Activated T-helper 1 cell treated with anti-CD3 and anti-CD28 coated beads, Interleukin-12 subunit alpha, Interleukin-12 subunit beta, Interleukin-2, Interleukin-4 antibody, amounts not matched to agents 30 ng/mL and 10 ng/mL and 1 ng/mL, durations not matched to agents 14 hours and 24 hours and 36 hours (primary cell): ENCODE measurements at regions not wholly inside any gene's neighbourhood (a gene's known extent, or its start where the extent isn't known, plus 50 kb on each side); places are given as distances from the start of the nearest gene placed in this dataset.

Experiments
- DNase-seq: peaks from one replicate; pipeline ENCODE4 v3.0.0; 2021; ENCODE audit warnings: low spot score
- H3K27ac Mint-ChIP-seq: one replicate; pipeline ENCODE4 v1.8.0; 2021; ENCODE audit warnings: mild to moderate bottlenecking, mixed read lengths
- H3K27me3 Mint-ChIP-seq: one replicate; pipeline ENCODE4 v1.8.0; 2022; ENCODE audit warnings: mild to moderate bottlenecking, moderate library complexity, mixed read lengths; ENCODE audit not compliant: insufficient read depth
- H3K36me3 Mint-ChIP-seq: one replicate; pipeline ENCODE4 v1.8.0; 2021; ENCODE audit warnings: low read depth, mixed read lengths
- H3K4me1 Mint-ChIP-seq: one replicate; pipeline ENCODE4 v1.8.0; 2021; ENCODE audit warnings: low read depth, mixed read lengths
- H3K4me3 Mint-ChIP-seq: one replicate; pipeline ENCODE4 v1.8.0; 2021; ENCODE audit warnings: mild to moderate bottlenecking, moderate library complexity, mixed read lengths
- H3K9me3 Mint-ChIP-seq: one replicate; pipeline ENCODE4 v1.8.0; 2021; ENCODE audit warnings: mixed read lengths
- intact Hi-C: fragments of 100-400 bp; cut with micrococcal nuclease; formaldehyde crosslinking; loops from one replicate; pipeline ENCODE4 v1.15.1; 2024

GRCh38 chr18:5756823-5757222 lies 138.5 kb downstream of the TMEM200C start:
- Mint-ChIP-seq H3K4me3 (no peak overlapping the region), H3K9me3 (no peaks in the 10 kb centered on the region), H3K27me3 (no peaks in the 10 kb centered on the region), H3K27ac (no peak overlapping the region), H3K36me3 (no peaks in the 10 kb centered on the region), H3K4me1 (no peaks in the 10 kb centered on the region)
- intact Hi-C loops, result no loop called here
- DNase-seq, result no peak

GRCh38 chr18:5747678-5748077 lies 147.6 kb downstream of the TMEM200C start:
- H3K9me3 Mint-ChIP-seq, result no peaks in the 10 kb centered on the region
- no peaks in the 10 kb centered on the region for H3K4me1 Mint-ChIP-seq
- H3K36me3 Mint-ChIP-seq, result no peaks in the 10 kb centered on the region
- H3K27me3 Mint-ChIP-seq, result no peaks in the 10 kb centered on the region
- H3K27ac Mint-ChIP-seq, result no peak overlapping the region
- intact Hi-C loops, result no loop called here
- H3K4me3 Mint-ChIP-seq, result no peak overlapping the region
- no peak for DNase-seq

GRCh38 chr18:5746844-5747243 lies 148.5 kb downstream of the TMEM200C start:
- no peak for DNase-seq
- Mint-ChIP-seq H3K9me3 (no peaks in the 10 kb centered on the region), H3K27me3 (no peaks in the 10 kb centered on the region), H3K4me3 (no peak overlapping the region), H3K36me3 (no peaks in the 10 kb centered on the region), H3K4me1 (no peaks in the 10 kb centered on the region), H3K27ac (no peak overlapping the region)
- intact Hi-C loops, result no loop called here

GRCh38 chr18:5744659-5745058 lies 150.7 kb downstream of the TMEM200C start:
- Mint-ChIP-seq H3K36me3 (no peaks in the 10 kb centered on the region), H3K9me3 (no peaks in the 10 kb centered on the region), H3K27me3 (no peaks in the 10 kb centered on the region), H3K4me3 (no peak overlapping the region), H3K27ac (no peak overlapping the region), H3K4me1 (no peaks in the 10 kb centered on the region)
- intact Hi-C loops, result no loop called here
- no peak for DNase-seq

GRCh38 chr18:5738526-5738925 lies 156.8 kb downstream of the TMEM200C start:
- Mint-ChIP-seq H3K4me3 (no peak overlapping the region), H3K4me1 (no peaks in the 10 kb centered on the region), H3K9me3 (no peaks in the 10 kb centered on the region), H3K27me3 (peaks cover 3% of the 10 kb centered on the region), H3K36me3 (no peaks in the 10 kb centered on the region), H3K27ac (no peak overlapping the region)
- no peak for DNase-seq
- intact Hi-C loops, result no loop called here

GRCh38 chr18:5732318-5732717 lies 163.0 kb downstream of the TMEM200C start:
- no peak for DNase-seq
- H3K27me3 Mint-ChIP-seq, result peaks cover 10% of the 10 kb centered on the region
- no peak overlapping the region for H3K4me3 Mint-ChIP-seq
- no peak overlapping the region for H3K27ac Mint-ChIP-seq
- no peaks in the 10 kb centered on the region for H3K4me1 Mint-ChIP-seq
- H3K36me3 Mint-ChIP-seq, result no peaks in the 10 kb centered on the region
- H3K9me3 Mint-ChIP-seq, result no peaks in the 10 kb centered on the region
- intact Hi-C loops, result no loop called here

- intact Hi-C loops, result no loop called here
- H3K4me3 Mint-ChIP-seq, result no peak overlapping the region
- no peaks in the 10 kb centered on the region for H3K4me1 Mint-ChIP-seq
- no peak for DNase-seq
- H3K27ac Mint-ChIP-seq, result no peak overlapping the region
- peaks cover 7% of the 10 kb centered on the region for H3K27me3 Mint-ChIP-seq
- no peaks in the 10 kb centered on the region for H3K9me3 Mint-ChIP-seq
- H3K36me3 Mint-ChIP-seq, result no peaks in the 10 kb centered on the region
Measured at GRCh38 chr18:5729983-5730699, 165.2 kb downstream of the TMEM200C start.

GRCh38 chr18:5728531-5728930 lies 166.8 kb downstream of the TMEM200C start:
- Mint-ChIP-seq H3K9me3 (no peaks in the 10 kb centered on the region), H3K27me3 (peaks cover 7% of the 10 kb centered on the region), H3K4me1 (no peaks in the 10 kb centered on the region), H3K27ac (no peak overlapping the region), H3K4me3 (no peak overlapping the region), H3K36me3 (no peaks in the 10 kb centered on the region)
- intact Hi-C loops, result no loop called here
- DNase-seq, result no peak

- no peak overlapping the region for H3K4me3 Mint-ChIP-seq
- H3K36me3 Mint-ChIP-seq, result no peaks in the 10 kb centered on the region
- no peak overlapping the region for H3K27ac Mint-ChIP-seq
- peaks cover 7% of the 10 kb centered on the region for H3K27me3 Mint-ChIP-seq
- H3K9me3 Mint-ChIP-seq, result no peaks in the 10 kb centered on the region
- intact Hi-C loops, result no loop called here
- H3K4me1 Mint-ChIP-seq, result no peaks in the 10 kb centered on the region
- DNase-seq, result no peak
Measured at GRCh38 chr18:5726011-5726410, 169.3 kb downstream of the TMEM200C start.

GRCh38 chr18:5721924-5722323 lies 173.4 kb downstream of the TMEM200C start:
- Mint-ChIP-seq H3K27me3 (no peaks in the 10 kb centered on the region), H3K9me3 (no peaks in the 10 kb centered on the region), H3K36me3 (no peaks in the 10 kb centered on the region), H3K4me3 (no peak overlapping the region), H3K4me1 (no peaks in the 10 kb centered on the region), H3K27ac (no peak overlapping the region)
- no peak for DNase-seq
- intact Hi-C loops, result no loop called here

- H3K4me1 Mint-ChIP-seq, result no peaks in the 10 kb centered on the region
- no peak overlapping the region for H3K27ac Mint-ChIP-seq
- no peak overlapping the region for H3K4me3 Mint-ChIP-seq
- intact Hi-C loops, result no loop called here
- H3K36me3 Mint-ChIP-seq, result no peaks in the 10 kb centered on the region
- H3K9me3 Mint-ChIP-seq, result no peaks in the 10 kb centered on the region
- no peaks in the 10 kb centered on the region for H3K27me3 Mint-ChIP-seq
- no peak for DNase-seq
Measured at GRCh38 chr18:5720132-5720531, 175.2 kb downstream of the TMEM200C start.

- no peaks in the 10 kb centered on the region for H3K36me3 Mint-ChIP-seq
- no peaks in the 10 kb centered on the region for H3K4me1 Mint-ChIP-seq
- H3K27me3 Mint-ChIP-seq, result no peaks in the 10 kb centered on the region
- intact Hi-C loops, result no loop called here
- H3K27ac Mint-ChIP-seq, result no peak overlapping the region
- H3K4me3 Mint-ChIP-seq, result no peak overlapping the region
- DNase-seq, result no peak
- no peaks in the 10 kb centered on the region for H3K9me3 Mint-ChIP-seq
Measured at GRCh38 chr18:5717256-5717655, 173.5 kb upstream of the EPB41L3 start.

GRCh38 chr18:5710676-5711075 lies 166.9 kb upstream of the EPB41L3 start:
- Mint-ChIP-seq H3K36me3 (no peaks in the 10 kb centered on the region), H3K27me3 (no peaks in the 10 kb centered on the region), H3K27ac (no peak overlapping the region), H3K4me1 (no peaks in the 10 kb centered on the region), H3K4me3 (no peak overlapping the region), H3K9me3 (no peaks in the 10 kb centered on the region)
- DNase-seq, result no peak
- intact Hi-C loops, result no loop called here

GRCh38 chr18:5710235-5710634 lies 166.4 kb upstream of the EPB41L3 start:
- no peak overlapping the region for H3K27ac Mint-ChIP-seq
- H3K27me3 Mint-ChIP-seq, result no peaks in the 10 kb centered on the region
- no peaks in the 10 kb centered on the region for H3K4me1 Mint-ChIP-seq
- H3K4me3 Mint-ChIP-seq, result no peak overlapping the region
- no peaks in the 10 kb centered on the region for H3K36me3 Mint-ChIP-seq
- no peaks in the 10 kb centered on the region for H3K9me3 Mint-ChIP-seq
- no peak for DNase-seq
- intact Hi-C loops, result no loop called here
